ENCODE measurements at regions not wholly inside any gene's neighbourhood (a gene's known extent, or its start where the extent isn't known, plus 50 kb on each side); places are given as distances from the start of the nearest gene placed in this dataset.

DNA sequence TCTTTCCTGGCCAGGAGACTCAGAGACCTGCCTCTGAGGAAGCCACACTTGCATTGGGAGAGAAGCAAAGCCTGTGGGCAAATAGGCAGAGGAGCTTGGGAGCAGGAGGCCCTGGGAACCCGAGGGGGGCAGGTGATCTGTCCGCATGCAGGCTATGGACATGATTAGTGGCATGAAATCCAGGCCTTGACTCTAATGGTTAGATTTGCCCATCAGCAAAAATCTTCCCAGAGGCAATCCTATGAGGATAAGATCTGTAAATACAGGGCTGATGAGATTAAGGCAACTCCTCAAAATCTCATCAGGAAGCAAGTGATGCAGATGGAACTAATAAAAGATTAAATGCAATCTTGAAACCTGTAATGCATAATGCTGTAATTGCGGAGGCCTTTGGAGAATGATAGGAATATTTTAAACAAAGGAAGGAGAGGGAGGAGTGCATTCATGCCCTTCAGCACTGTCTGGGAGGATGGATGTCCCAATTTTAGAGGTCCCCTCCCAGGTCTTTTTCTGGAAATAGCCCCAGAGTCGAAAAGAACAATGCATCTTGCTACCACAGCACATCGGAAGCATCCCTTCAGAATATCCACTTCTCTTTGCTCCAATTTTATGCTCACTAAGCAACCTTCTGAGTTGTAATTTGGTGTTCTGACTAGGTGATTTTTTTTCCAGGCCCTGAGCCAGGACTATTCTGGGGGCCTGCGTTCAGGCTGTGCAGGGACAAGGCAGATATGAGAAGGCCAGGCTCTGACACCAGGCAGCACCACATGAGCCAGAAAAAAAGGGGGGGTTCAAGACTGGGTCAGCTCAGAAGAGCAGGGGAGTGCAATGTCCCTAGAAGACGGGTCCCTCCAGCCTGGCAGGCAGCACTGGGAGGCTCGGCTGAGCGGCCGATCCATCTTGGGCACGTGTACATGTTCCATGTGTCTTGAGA, 66.5 kb downstream of the MED10 start:
- TF ChIP-seq, protein P1, sequence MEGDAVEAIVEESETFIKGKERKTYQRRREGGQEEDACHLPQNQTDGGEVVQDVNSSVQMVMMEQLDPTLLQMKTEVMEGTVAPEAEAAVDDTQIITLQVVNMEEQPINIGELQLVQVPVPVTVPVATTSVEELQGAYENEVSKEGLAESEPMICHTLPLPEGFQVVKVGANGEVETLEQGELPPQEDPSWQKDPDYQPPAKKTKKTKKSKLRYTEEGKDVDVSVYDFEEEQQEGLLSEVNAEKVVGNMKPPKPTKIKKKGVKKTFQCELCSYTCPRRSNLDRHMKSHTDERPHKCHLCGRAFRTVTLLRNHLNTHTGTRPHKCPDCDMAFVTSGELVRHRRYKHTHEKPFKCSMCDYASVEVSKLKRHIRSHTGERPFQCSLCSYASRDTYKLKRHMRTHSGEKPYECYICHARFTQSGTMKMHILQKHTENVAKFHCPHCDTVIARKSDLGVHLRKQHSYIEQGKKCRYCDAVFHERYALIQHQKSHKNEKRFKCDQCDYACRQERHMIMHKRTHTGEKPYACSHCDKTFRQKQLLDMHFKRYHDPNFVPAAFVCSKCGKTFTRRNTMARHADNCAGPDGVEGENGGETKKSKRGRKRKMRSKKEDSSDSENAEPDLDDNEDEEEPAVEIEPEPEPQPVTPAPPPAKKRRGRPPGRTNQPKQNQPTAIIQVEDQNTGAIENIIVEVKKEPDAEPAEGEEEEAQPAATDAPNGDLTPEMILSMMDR (conservative IDR thresholded peaks at IDR 0.05 in 1 of 2, IDR thresholded peaks at IDR 0.05 in 1 of 2; ENCODE audit: extremely low read depth in 1 of 2, insufficient read depth in 1 of 2, low read depth in 1 of 2, low read length in 2 of 2): no peak
- no peak for TF ChIP-seq EZH2 (IDR thresholded peaks at IDR 0.05; ENCODE audit: borderline replicate concordance, low read length)

All from mammary epithelial cell (primary cell).